Transverse colon (tissue), 4 donors: ENCODE measurements at regions not wholly inside any gene's neighbourhood (a gene's known extent, or its start where the extent isn't known, plus 50 kb on each side); places are given as distances from the start of the nearest gene placed in this dataset.

Experiments
- EP300 ChIP-seq: sonication (generic); formaldehyde crosslinking; IDR thresholded peaks from one replicate; pipeline ENCODE4 v1.6.1; 2017; ENCODE audit warnings: antibody characterized with exemption, low read depth
- POLR2A ChIP-seq: fragments of 450-650 bp; IDR thresholded peaks from one replicate; pipeline ENCODE4 v1.6.1; 2016; ENCODE audit warnings: antibody characterized with exemption, mild to moderate bottlenecking, moderate library complexity
- POLR2AphosphoS5 ChIP-seq, 3 donors: sonication (generic); formaldehyde crosslinking; IDR thresholded peaks; one replicate each; pipeline ENCODE4 v1.6.1; 2016; ENCODE audit warnings: antibody characterized with exemption in 3 of 3
- TF ChIP-seq, protein P1 (sequence below), 5 experiments: fragments of 200-600 bp in 3 of 5; fragments of 450-650 bp in 2 of 5; sonication (generic) in 3 of 5; IDR thresholded peaks; 1 replicate in 2 of 5; 2 replicates in 3 of 5; pipeline ENCODE4 v1.5.1; 2016 to 2017; ENCODE audit warnings: antibody characterized with exemption in 5 of 5, inconsistent platforms in 3 of 5, mild to moderate bottlenecking in 2 of 5, moderate library complexity in 1 of 5

DNA sequence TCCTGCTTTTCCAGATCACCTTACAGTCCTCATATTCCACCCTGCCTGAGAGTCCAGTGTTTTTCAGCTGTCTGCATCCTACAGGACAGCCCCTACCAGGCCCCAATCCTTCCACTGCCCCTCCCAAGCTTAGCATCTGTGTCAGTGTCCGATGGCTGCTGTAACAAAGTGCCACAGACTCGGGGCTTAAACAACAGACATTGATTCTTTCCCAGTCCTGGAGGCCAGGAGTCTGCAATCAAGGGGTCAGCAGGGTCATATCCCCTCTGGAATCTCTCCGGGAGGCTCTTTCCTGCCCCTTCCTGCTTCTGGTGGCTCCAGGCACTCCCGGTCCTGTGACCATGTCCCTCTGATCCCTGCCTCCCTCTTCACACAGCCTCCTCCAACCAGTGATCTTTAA lies 396.6 kb upstream of the MAP3K7 start:
- no peak for TF ChIP-seq POLR2A
- TF ChIP-seq, protein P1, sequence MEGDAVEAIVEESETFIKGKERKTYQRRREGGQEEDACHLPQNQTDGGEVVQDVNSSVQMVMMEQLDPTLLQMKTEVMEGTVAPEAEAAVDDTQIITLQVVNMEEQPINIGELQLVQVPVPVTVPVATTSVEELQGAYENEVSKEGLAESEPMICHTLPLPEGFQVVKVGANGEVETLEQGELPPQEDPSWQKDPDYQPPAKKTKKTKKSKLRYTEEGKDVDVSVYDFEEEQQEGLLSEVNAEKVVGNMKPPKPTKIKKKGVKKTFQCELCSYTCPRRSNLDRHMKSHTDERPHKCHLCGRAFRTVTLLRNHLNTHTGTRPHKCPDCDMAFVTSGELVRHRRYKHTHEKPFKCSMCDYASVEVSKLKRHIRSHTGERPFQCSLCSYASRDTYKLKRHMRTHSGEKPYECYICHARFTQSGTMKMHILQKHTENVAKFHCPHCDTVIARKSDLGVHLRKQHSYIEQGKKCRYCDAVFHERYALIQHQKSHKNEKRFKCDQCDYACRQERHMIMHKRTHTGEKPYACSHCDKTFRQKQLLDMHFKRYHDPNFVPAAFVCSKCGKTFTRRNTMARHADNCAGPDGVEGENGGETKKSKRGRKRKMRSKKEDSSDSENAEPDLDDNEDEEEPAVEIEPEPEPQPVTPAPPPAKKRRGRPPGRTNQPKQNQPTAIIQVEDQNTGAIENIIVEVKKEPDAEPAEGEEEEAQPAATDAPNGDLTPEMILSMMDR (IDR thresholded peaks at IDR 0.05): no peak
- TF ChIP-seq POLR2AphosphoS5 (IDR thresholded peaks at IDR 0.05): no peak
- no peak for TF ChIP-seq EP300
